HEK293T (cell line): ENCODE measurements at regions not wholly inside any gene's neighbourhood (a gene's known extent, or its start where the extent isn't known, plus 50 kb on each side); places are given as distances from the start of the nearest gene placed in this dataset.
"Not testable (repeated sequence)": the region's sequence is repeated elsewhere in the genome, so short reads cannot be mapped to it uniquely, and the experiment has no call there.

Experiments
- CTCF ChIA-PET: fragments of 350-600 bp; formaldehyde crosslinking; extraction: SDS; loops from one replicate; lab custom pipeline; 2021; ENCODE audit warnings: antibody characterized with exemption, inconsistent platforms; lab: Yijun Ruan, JAX
- POLR2A ChIA-PET: fragments of 350-600 bp; formaldehyde crosslinking; extraction: SDS; loops from one replicate; lab custom pipeline; 2020; ENCODE audit warnings: antibody characterized with exemption, inconsistent platforms; lab: Yijun Ruan, JAX
- DNase-seq: peaks from one replicate; pipeline ENCODE4 v3.0.0; 2012; ENCODE audit warnings: mixed read lengths; ENCODE audit errors: extremely low spot score
- ARNT ChIP-seq: fragments of 450-650 bp; IDR thresholded peaks from 2 replicates; pipeline ENCODE4 v1.6.1; 2017; ENCODE audit warnings: mild to moderate bottlenecking
- BHLHE40 ChIP-seq: fragments of 450-650 bp; IDR thresholded peaks from 2 replicates; pipeline ENCODE4 v1.6.1; 2016; ENCODE audit warnings: mild to moderate bottlenecking, moderate library complexity, borderline replicate concordance
- CTBP1 ChIP-seq: fragments of 450-650 bp; IDR thresholded peaks from 2 replicates; pipeline ENCODE4 v1.6.1; 2016; ENCODE audit warnings: borderline replicate concordance
- ELF4 ChIP-seq: fragments of 450-650 bp; IDR thresholded peaks from 2 replicates; pipeline ENCODE4 v1.6.1; 2017; ENCODE audit warnings: antibody characterized with exemption
- FOXA1 ChIP-seq: fragments of 450-650 bp; IDR thresholded peaks from 2 replicates; pipeline ENCODE4 v1.6.1; 2016; ENCODE audit warnings: mild to moderate bottlenecking
- FOXK2 ChIP-seq: fragments of 450-650 bp; IDR thresholded peaks from 2 replicates; pipeline ENCODE4 v1.6.1; 2016; ENCODE audit warnings: mild to moderate bottlenecking
- FOXM1 ChIP-seq: fragments of 450-650 bp; IDR thresholded peaks from 2 replicates; pipeline ENCODE4 v1.6.1; 2017; ENCODE audit warnings: mild to moderate bottlenecking, borderline replicate concordance
- HDGF ChIP-seq: fragments of 450-650 bp; IDR thresholded peaks from 2 replicates; pipeline ENCODE4 v1.6.1; 2017; ENCODE audit warnings: antibody characterized with exemption, borderline replicate concordance
- L3MBTL2 ChIP-seq: fragments of 450-650 bp; conservative IDR thresholded peaks from 2 replicates; pipeline ENCODE4 v1.6.1; 2016; ENCODE audit warnings: mild to moderate bottlenecking
- LEF1 ChIP-seq: fragments of 450-650 bp; IDR thresholded peaks from 2 replicates; pipeline ENCODE4 v1.6.1; 2017; ENCODE audit warnings: mild to moderate bottlenecking, borderline replicate concordance
- NFRKB ChIP-seq: fragments of 450-650 bp; IDR thresholded peaks from 2 replicates; pipeline ENCODE4 v1.6.1; 2016; ENCODE audit warnings: mild to moderate bottlenecking, moderate library complexity
- PKNOX1 ChIP-seq: fragments of 450-650 bp; IDR thresholded peaks from 2 replicates; pipeline ENCODE4 v1.6.1; 2016
- SP1 ChIP-seq: fragments of 450-650 bp; IDR thresholded peaks from 2 replicates; pipeline ENCODE4 v1.6.1; 2017
- SUZ12 ChIP-seq: fragments of 450-650 bp; IDR thresholded peaks from 2 replicates; pipeline ENCODE4 v1.6.1; 2016; ENCODE audit warnings: mild to moderate bottlenecking
- TARDBP ChIP-seq: fragments of 450-650 bp; IDR thresholded peaks from 2 replicates; pipeline ENCODE4 v1.6.1; 2016
- ZNF384 ChIP-seq: fragments of 450-650 bp; IDR thresholded peaks from 2 replicates; pipeline ENCODE4 v1.6.1; 2016

GRCh38 chr6:9307187-9307586 lies 871.8 kb upstream of the SLC35B3 start:
- TF ChIP-seq CTBP1 (no peak), TARDBP (no peak), SP1 (no peak), ELF4 (no peak), FOXM1 (no peak), SUZ12 (no peak), ARNT (no peak), NFRKB (no peak), FOXA1 (no peak), LEF1 (no peak), FOXK2 (no peak), PKNOX1 (no peak)
- ChIA-PET CTCF (no interaction called here), POLR2A (no interaction called here)
- DNase-seq: no peak

GRCh38 chr6:9295644-9296043 lies 860.3 kb upstream of the SLC35B3 start:
- TF ChIP-seq ZNF384: no peak
- TF ChIP-seq PKNOX1: no peak
- no peak for TF ChIP-seq HDGF
- no peak for TF ChIP-seq SUZ12
- TF ChIP-seq ARNT: no peak
- TF ChIP-seq BHLHE40: no peak
- TF ChIP-seq LEF1: no peak
- no peak for TF ChIP-seq TARDBP
- TF ChIP-seq FOXA1: no peak
- no peak for TF ChIP-seq SP1
- no peak for TF ChIP-seq FOXK2
- no peak for TF ChIP-seq CTBP1
- no peak for TF ChIP-seq NFRKB
- POLR2A ChIA-PET: no interaction called here
- CTCF ChIA-PET: no interaction called here
- DNase-seq: no peak

- POLR2A ChIA-PET: no interaction called here
- TF ChIP-seq ARNT: no peak
- TF ChIP-seq FOXM1: no peak
- no peak for TF ChIP-seq ELF4
- TF ChIP-seq LEF1: no peak
- TF ChIP-seq FOXK2: no peak
- no peak for TF ChIP-seq L3MBTL2
- no peak for TF ChIP-seq SP1
- TF ChIP-seq ZNF384: no peak
- CTCF ChIA-PET: no interaction called here
- no peak for DNase-seq
Measured at GRCh38 chr6:9292975-9293374, 857.6 kb upstream of the SLC35B3 start.

GRCh38 chr6:9290342-9290741 lies 855.0 kb upstream of the SLC35B3 start:
- POLR2A ChIA-PET, DNase-seq, CTCF ChIA-PET: not testable (repeated sequence)

GRCh38 chr6:9272671-9273070 lies 837.3 kb upstream of the SLC35B3 start:
- no peak for DNase-seq
- TF ChIP-seq LEF1 (no peak), NFRKB (no peak), SUZ12 (no peak), PKNOX1 (no peak), TARDBP (no peak), FOXA1 (no peak), L3MBTL2 (no peak), BHLHE40 (no peak), ARNT (no peak), ELF4 (no peak), FOXM1 (no peak), ZNF384 (no peak), HDGF (no peak), CTBP1 (no peak), FOXK2 (no peak), SP1 (no peak)
- CTCF ChIA-PET: no interaction called here
- POLR2A ChIA-PET: no interaction called here

GRCh38 chr6:9266741-9267140 lies 831.4 kb upstream of the SLC35B3 start:
- ChIA-PET POLR2A (no interaction called here), CTCF (no interaction called here)
- TF ChIP-seq SP1: no peak
- no peak for TF ChIP-seq ARNT
- no peak for TF ChIP-seq SUZ12
- TF ChIP-seq TARDBP: no peak
- no peak for TF ChIP-seq PKNOX1
- no peak for TF ChIP-seq NFRKB
- TF ChIP-seq L3MBTL2: no peak
- TF ChIP-seq FOXA1: no peak
- no peak for TF ChIP-seq FOXM1
- no peak for TF ChIP-seq LEF1
- TF ChIP-seq CTBP1: no peak
- TF ChIP-seq FOXK2: no peak
- no peak for TF ChIP-seq ZNF384
- no peak for TF ChIP-seq HDGF
- TF ChIP-seq BHLHE40: no peak
- TF ChIP-seq ELF4: no peak
- no peak for DNase-seq
